NB4 (cell line): ENCODE measurements at regions not wholly inside any gene's neighbourhood (a gene's known extent, or its start where the extent isn't known, plus 50 kb on each side); places are given as distances from the start of the nearest gene placed in this dataset.

ENCODE experiments used
- MYC ChIP-seq: IDR thresholded peaks from 2 replicates; pipeline ENCODE4 v1.6.1; 2011; ENCODE audit warnings: low read depth, low read length
- POLR2A ChIP-seq: IDR thresholded peaks from 2 replicates; pipeline ENCODE4 v1.6.1; 2011; ENCODE audit warnings: mild to moderate bottlenecking; ENCODE audit not compliant: insufficient read length; ENCODE audit errors: extremely low read depth
- TF ChIP-seq, protein P1 (sequence below): IDR thresholded peaks from one replicate; pipeline ENCODE4 v1.5.1; 2012; ENCODE audit warnings: low read depth, low read length
- TF ChIP-seq, protein P2 (sequence below): IDR thresholded peaks from 2 replicates; pipeline ENCODE4 v1.6.1; 2011; ENCODE audit warnings: low read depth, low read length

DNA sequence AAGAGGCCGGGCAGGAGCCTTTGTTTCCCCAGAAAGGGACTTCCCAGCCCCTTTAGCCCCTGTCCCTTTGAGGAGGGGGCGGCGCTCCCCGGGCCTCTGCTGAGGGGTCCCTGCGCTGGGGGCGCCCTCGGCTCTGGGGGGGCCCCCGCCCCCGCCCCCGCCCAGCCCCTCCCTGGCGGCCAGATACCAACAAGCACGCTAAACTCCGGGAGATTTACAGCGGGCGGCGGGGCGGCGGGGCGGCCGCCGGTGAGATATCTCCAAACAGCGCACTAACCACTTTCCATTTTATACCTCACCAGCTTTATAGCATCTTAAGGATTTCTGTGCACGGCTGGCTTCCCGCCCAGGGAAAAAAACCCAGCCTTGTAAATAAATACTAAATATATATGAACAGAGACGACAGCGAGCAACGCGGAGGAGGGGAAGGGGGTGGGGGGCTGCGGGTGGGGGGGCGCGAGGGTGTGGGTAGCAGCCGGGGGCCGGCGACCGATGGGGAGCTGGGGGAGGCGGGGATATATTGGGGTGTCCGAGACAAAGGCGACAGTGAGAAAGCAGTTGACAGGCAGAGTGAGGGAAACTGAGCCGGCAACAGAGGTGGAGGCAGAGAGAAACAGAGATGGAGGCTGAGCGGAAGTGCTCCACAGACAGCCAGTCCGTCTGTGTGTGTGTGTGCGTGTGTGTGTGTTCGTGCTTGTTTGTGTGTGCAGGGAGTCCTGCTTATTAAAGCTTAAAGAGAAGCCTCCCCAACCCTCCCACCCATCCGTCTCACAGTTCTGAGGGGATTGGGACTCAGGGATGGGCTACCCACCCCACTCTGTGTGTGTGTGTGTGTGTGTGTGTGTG is 85.8 kb downstream of the HIF1AN start:
- TF ChIP-seq, protein P1, sequence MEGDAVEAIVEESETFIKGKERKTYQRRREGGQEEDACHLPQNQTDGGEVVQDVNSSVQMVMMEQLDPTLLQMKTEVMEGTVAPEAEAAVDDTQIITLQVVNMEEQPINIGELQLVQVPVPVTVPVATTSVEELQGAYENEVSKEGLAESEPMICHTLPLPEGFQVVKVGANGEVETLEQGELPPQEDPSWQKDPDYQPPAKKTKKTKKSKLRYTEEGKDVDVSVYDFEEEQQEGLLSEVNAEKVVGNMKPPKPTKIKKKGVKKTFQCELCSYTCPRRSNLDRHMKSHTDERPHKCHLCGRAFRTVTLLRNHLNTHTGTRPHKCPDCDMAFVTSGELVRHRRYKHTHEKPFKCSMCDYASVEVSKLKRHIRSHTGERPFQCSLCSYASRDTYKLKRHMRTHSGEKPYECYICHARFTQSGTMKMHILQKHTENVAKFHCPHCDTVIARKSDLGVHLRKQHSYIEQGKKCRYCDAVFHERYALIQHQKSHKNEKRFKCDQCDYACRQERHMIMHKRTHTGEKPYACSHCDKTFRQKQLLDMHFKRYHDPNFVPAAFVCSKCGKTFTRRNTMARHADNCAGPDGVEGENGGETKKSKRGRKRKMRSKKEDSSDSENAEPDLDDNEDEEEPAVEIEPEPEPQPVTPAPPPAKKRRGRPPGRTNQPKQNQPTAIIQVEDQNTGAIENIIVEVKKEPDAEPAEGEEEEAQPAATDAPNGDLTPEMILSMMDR: no peak
- TF ChIP-seq POLR2A (no peak), MYC (no peak)
- TF ChIP-seq, protein P2, sequence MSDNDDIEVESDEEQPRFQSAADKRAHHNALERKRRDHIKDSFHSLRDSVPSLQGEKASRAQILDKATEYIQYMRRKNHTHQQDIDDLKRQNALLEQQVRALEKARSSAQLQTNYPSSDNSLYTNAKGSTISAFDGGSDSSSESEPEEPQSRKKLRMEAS: no peak
